C4-2B (cell line): ENCODE measurements at regions not wholly inside any gene's neighbourhood (a gene's known extent, or its start where the extent isn't known, plus 50 kb on each side); places are given as distances from the start of the nearest gene placed in this dataset.

Experiments used
- ZFX ChIP-seq: fragments of 450-650 bp; IDR thresholded peaks from 2 replicates; pipeline ENCODE4 v1.6.1; 2017
- TF ChIP-seq, protein P1 (sequence below): fragments of 450-650 bp; conservative IDR thresholded peaks from 2 replicates; pipeline ENCODE4 v1.5.1; 2017; ENCODE audit warnings: mild to moderate bottlenecking

GRCh38 chr13:70895599-70895998 lies 787.3 kb upstream of the KLHL1 start:
- TF ChIP-seq, protein P1, sequence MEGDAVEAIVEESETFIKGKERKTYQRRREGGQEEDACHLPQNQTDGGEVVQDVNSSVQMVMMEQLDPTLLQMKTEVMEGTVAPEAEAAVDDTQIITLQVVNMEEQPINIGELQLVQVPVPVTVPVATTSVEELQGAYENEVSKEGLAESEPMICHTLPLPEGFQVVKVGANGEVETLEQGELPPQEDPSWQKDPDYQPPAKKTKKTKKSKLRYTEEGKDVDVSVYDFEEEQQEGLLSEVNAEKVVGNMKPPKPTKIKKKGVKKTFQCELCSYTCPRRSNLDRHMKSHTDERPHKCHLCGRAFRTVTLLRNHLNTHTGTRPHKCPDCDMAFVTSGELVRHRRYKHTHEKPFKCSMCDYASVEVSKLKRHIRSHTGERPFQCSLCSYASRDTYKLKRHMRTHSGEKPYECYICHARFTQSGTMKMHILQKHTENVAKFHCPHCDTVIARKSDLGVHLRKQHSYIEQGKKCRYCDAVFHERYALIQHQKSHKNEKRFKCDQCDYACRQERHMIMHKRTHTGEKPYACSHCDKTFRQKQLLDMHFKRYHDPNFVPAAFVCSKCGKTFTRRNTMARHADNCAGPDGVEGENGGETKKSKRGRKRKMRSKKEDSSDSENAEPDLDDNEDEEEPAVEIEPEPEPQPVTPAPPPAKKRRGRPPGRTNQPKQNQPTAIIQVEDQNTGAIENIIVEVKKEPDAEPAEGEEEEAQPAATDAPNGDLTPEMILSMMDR, result no peak
- no peak for TF ChIP-seq ZFX
